HG03342 (cell line): ENCODE measurements at regions not wholly inside any gene's neighbourhood (a gene's known extent, or its start where the extent isn't known, plus 50 kb on each side); places are given as distances from the start of the nearest gene placed in this dataset.
A peak's percentile ranks its signal among the peaks of the same experiment; 100 is the strongest.

Experiments used
- ATAC-seq: cut with Tn5 transposase; IDR thresholded peaks from one replicate; pipeline ENCODE4 v1.9.1; 2021; ENCODE audit warnings: mild to moderate bottlenecking, moderate library complexity; ENCODE audit not compliant: unreplicated experiment

GRCh38 chr2:217456016-217456415, 546.8 kb downstream of the TNS1 start:
- ATAC-seq, result no peak

- no peak for ATAC-seq
Observed at GRCh38 chr2:217452928-217453327, 549.9 kb downstream of the TNS1 start.

GRCh38 chr2:217451666-217452065, 551.1 kb downstream of the TNS1 start:
- ATAC-seq, result no peak

GRCh38 chr2:217449444-217449843, 553.4 kb downstream of the TNS1 start:
- ATAC-seq, result no peak

- no peak for ATAC-seq
Observed at GRCh38 chr2:217448860-217449259, 553.9 kb downstream of the TNS1 start.

- ATAC-seq, result no peak
Observed at GRCh38 chr2:217445723-217446122, 557.1 kb downstream of the TNS1 start.

- peak; percentile 51 for ATAC-seq
Observed at GRCh38 chr2:217444932-217445331, 557.9 kb downstream of the TNS1 start.

GRCh38 chr2:217444509-217444908, 558.3 kb downstream of the TNS1 start:
- ATAC-seq, result no peak

- ATAC-seq, result no peak
Observed at GRCh38 chr2:217443601-217444000, 559.2 kb downstream of the TNS1 start.

GRCh38 chr2:217440000-217440399, 562.8 kb downstream of the TNS1 start:
- peak; percentile 77 for ATAC-seq

GRCh38 chr2:217438821-217439220, 564.0 kb downstream of the TNS1 start:
- peak; percentile 49 for ATAC-seq

GRCh38 chr2:217438136-217438535, 564.7 kb downstream of the TNS1 start:
- no peak for ATAC-seq

GRCh38 chr2:217437290-217437870, 565.4 kb downstream of the TNS1 start:
- no peak for ATAC-seq

- no peak for ATAC-seq
Observed at GRCh38 chr2:217436386-217436785, 566.4 kb downstream of the TNS1 start.

GRCh38 chr2:217434180-217434975, 568.4 kb downstream of the TNS1 start:
- peak; percentile 98 for ATAC-seq

- ATAC-seq, result no peak
Observed at GRCh38 chr2:217433522-217433921, 569.3 kb downstream of the TNS1 start.

GRCh38 chr2:217431577-217432269, 571.1 kb downstream of the TNS1 start:
- ATAC-seq, result no peak

- ATAC-seq, result no peak
Observed at GRCh38 chr2:217430916-217431576, 571.2 kb upstream of the TNP1 start.

GRCh38 chr2:217429981-217430500, 570.2 kb upstream of the TNP1 start:
- no peak for ATAC-seq

- ATAC-seq, result no peak
Observed at GRCh38 chr2:217421834-217422233, 562.0 kb upstream of the TNP1 start.

- no peak for ATAC-seq
Observed at GRCh38 chr2:217420854-217421253, 561.0 kb upstream of the TNP1 start.
